Left ventricle myocardium inferior (tissue), 1 donor: ENCODE measurements at regions not wholly inside any gene's neighbourhood (a gene's known extent, or its start where the extent isn't known, plus 50 kb on each side); places are given as distances from the start of the nearest gene placed in this dataset.
"Not testable (repeated sequence)": the region's sequence is repeated elsewhere in the genome, so short reads cannot be mapped to it uniquely, and the experiment has no call there.

Experiments
- DNase-seq: peaks from one replicate; pipeline ENCODE4 v3.0.0-alpha.2; 2020
- H3K27ac ChIP-seq: fragments of 200-600 bp; replicated peaks from 2 replicates; pipeline ENCODE4 v1.8.0; 2021
- H3K27me3 ChIP-seq: fragments of 200-600 bp; 2 replicates; pipeline ENCODE4 v1.8.0; 2021; ENCODE audit warnings: low read depth
- H3K36me3 ChIP-seq: fragments of 200-600 bp; 2 replicates; pipeline ENCODE4 v1.8.0; 2021
- H3K4me1 ChIP-seq: fragments of 200-600 bp; 2 replicates; pipeline ENCODE4 v1.8.0; 2021
- H3K4me3 ChIP-seq: fragments of 200-600 bp; 2 replicates; pipeline ENCODE4 v1.8.0; 2021; ENCODE audit warnings: mild to moderate bottlenecking, moderate library complexity
- H3K9me3 ChIP-seq: fragments of 200-600 bp; replicated peaks from 2 replicates; pipeline ENCODE4 v1.8.0; 2021
- intact Hi-C: fragments of 100-400 bp; cut with micrococcal nuclease; formaldehyde crosslinking; loops from one replicate; pipeline ENCODE4 v1.11.0; 2022
- TF ChIP-seq, protein P1 (sequence below): fragments of 200-600 bp; IDR thresholded peaks from 2 replicates; pipeline ENCODE4 v1.8.0; 2021; ENCODE audit warnings: antibody characterized with exemption, mild to moderate bottlenecking, borderline replicate concordance
- donor health status: DM: no; HTN: yes; CAD: no; lungs with severe emphysema.

DNA sequence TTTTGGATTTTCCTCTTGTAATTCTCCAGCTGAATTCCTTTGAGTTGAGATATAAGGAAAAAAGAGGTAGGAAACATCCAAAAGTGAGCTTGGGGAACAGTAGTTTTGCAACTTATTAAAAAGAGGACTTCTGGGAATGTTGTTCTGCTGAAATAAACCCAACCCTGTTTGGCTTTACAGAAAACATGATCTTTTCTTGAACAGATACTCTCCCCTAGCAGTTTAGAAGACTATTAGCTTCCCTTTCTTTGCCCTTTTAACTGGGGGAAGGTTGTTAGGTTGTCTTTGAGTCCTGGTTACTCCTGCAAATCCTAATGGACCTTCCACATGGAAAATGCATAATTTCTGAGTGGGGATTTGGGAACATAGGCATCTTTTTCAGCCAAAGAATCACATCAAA lies 168.7 kb upstream of the RPS23 start:
- TF ChIP-seq, protein P1, sequence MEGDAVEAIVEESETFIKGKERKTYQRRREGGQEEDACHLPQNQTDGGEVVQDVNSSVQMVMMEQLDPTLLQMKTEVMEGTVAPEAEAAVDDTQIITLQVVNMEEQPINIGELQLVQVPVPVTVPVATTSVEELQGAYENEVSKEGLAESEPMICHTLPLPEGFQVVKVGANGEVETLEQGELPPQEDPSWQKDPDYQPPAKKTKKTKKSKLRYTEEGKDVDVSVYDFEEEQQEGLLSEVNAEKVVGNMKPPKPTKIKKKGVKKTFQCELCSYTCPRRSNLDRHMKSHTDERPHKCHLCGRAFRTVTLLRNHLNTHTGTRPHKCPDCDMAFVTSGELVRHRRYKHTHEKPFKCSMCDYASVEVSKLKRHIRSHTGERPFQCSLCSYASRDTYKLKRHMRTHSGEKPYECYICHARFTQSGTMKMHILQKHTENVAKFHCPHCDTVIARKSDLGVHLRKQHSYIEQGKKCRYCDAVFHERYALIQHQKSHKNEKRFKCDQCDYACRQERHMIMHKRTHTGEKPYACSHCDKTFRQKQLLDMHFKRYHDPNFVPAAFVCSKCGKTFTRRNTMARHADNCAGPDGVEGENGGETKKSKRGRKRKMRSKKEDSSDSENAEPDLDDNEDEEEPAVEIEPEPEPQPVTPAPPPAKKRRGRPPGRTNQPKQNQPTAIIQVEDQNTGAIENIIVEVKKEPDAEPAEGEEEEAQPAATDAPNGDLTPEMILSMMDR: no peak
- Histone ChIP-seq H3K36me3 (no peaks in the 10 kb centered on the region), H3K9me3 (peaks cover 12% of the 10 kb centered on the region), H3K4me3 (no peak overlapping the region), H3K27me3 (no peaks in the 10 kb centered on the region), H3K27ac (peak overlapping the region; percentile 48), H3K4me1 (peaks cover 8% of the 10 kb centered on the region)
- intact Hi-C loops: no loop called here
- DNase-seq: no peak

DNA sequence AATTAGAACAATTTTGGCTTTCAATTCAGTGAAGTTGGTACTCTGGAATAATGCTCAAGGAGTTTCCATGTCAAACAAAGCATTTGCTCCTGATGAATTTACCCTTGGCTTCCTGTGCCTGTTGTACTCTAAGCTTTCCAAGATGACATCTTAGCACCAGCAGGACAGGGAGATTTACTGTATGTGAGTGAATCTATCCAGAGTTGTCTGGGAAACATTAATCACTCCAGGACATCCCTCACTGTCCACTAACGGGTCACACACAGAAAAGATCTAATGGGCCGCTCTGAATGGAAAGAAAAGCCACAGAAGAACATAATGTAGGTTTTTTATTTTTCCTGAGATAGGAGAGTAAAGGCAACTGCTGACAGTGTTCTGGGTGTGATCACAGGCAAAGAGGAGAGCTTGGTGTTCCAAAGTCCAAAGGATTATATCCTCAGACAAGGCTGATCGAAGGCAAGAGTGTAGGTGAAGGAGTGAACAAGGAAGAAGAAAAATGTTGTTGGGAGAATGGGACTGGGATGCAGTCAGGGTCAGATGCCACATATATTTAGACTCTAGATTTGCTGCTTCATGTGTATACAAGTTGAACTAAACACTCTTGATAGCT lies 167.7 kb upstream of the RPS23 start:
- Histone ChIP-seq H3K36me3 (no peaks in the 10 kb centered on the region), H3K4me3 (no peak overlapping the region), H3K4me1 (peaks cover 8% of the 10 kb centered on the region), H3K27me3 (no peaks in the 10 kb centered on the region), H3K27ac (no peak overlapping the region), H3K9me3 (peaks cover 2% of the 10 kb centered on the region)
- TF ChIP-seq, protein P1: no peak
- intact Hi-C loops: no loop called here
- DNase-seq: no peak

DNA sequence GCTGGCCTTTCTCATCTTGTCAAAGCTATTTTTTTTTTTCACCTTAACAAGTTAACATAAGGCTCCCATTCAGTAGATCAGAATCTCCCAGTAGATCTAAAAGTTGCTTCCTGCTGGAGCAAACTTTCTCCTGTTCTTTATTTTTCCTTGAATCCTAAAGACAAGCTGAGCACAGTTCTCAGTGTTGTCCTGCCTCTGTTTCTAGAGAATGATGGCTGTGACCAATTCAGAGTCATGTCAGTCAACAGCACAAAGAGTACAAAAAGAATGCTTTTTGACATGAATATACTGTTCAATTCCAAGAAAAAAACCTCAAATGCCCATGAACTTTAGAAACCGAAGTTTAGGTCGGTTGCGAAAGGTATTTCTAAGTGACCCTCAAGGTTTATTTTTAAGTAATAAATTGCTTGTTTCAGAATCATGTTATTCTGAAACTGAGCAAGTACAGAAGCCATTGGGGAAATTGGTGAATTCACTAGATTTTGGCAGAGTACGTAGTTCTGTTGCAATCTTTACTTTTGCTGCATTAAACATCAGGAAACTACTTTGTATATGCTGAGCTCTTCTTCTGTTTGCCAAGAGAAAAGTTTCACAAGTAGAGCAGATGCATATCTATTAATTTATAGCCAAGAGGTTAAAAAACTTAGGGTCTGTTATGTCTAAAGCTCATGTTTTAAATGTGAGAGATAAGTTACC lies 161.7 kb upstream of the RPS23 start:
- Histone ChIP-seq H3K9me3 (no peaks in the 10 kb centered on the region), H3K4me1 (no peaks in the 10 kb centered on the region), H3K4me3 (no peak overlapping the region), H3K36me3 (no peaks in the 10 kb centered on the region), H3K27me3 (no peaks in the 10 kb centered on the region), H3K27ac (no peak overlapping the region)
- TF ChIP-seq, protein P1: no peak
- intact Hi-C loops: no loop called here
- no peak for DNase-seq

DNA sequence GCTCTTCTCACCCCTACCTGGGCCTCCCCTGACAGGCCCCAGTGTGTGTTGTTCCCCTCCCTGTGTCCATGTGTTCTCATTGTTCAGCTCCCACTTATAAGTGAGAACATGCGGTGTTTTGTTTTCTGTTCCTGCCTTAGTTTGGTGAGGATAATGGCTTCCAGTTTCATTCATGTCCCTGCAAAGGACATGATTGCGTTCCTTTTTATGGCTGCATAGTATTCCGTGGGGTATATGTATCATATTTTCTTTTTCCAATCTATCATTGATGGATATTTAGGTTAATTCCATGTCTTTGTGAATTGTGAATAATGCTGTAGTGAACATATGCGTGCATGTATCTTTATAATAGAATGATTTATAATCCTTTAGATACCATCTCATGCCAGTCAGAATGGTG lies 159.4 kb upstream of the RPS23 start:
- DNase-seq, H3K27ac ChIP-seq, H3K4me3 ChIP-seq, H3K4me1 ChIP-seq, H3K36me3 ChIP-seq, intact Hi-C loops, H3K27me3 ChIP-seq, H3K9me3 ChIP-seq: not testable (repeated sequence)

DNA sequence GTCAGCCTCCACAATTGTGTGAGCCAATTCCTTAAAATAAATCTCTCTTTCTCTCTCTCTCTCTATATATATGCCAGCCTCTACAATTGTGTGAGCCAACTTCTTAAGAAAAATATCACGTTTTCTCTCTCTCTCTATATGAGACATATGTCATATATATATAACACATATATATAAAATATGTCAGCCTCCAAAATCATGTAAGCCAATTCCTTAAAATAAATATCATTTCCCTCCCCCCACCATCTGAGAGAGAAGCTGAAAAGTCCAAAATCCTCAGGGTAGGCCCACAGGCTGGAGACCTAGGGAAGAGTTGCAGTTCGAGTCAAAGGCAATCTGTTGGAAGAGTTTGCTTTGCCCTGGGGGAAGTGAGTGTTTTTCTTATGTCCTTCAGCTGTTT lies 158.1 kb upstream of the RPS23 start:
- Histone ChIP-seq H3K9me3 (no peaks in the 10 kb centered on the region), H3K27me3 (no peaks in the 10 kb centered on the region), H3K4me3 (no peak overlapping the region), H3K4me1 (no peaks in the 10 kb centered on the region), H3K36me3 (no peaks in the 10 kb centered on the region), H3K27ac (no peak overlapping the region)
- intact Hi-C loops: no loop called here
- DNase-seq: no peak
- TF ChIP-seq, protein P1: no peak

DNA sequence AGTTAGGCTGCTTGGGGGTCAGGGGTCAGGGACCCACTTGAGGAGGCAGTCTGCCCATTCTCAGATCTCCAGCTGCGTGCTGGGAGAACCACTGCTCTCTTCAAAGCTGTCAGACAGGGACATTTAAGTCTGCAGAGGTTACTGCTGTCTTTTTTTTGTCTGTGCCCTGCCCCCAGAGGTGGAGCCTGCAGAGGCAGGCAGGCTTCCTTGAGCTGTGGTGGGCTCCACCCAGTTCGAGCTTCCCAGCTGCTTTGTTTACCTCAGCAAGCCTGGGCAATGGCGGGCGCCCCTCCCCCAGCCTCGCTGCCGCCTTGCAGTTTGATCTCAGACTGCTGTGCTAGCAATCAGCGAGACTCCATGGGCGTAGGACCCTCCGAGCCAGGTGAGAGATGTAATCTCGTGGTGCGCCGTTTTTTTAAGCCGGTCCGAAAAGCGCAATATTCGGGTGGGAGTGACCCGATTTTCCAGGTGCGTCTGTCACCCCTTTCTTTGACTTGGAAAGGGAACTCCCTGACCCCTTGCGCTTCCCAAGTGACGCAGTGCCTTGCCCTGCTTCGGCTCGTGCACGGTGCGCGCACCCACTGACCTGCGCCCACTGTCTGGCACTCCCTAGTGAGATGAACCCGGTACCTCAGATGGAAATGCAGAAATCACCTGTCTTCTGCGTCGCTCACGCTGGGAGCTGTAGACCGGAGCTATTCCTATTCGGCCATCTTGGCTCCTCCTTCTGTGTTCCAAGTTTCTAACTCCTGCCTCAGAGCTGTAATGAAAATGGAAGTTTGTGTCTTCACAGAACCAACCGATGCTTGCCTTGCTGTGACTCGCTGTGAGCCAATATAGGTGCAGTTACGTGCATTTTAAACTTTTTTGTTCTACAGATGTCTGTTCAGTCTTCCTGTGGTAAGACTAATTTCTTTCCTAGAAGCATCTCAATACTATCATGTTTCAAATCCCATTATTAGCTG lies 156.8 kb upstream of the RPS23 start:
- intact Hi-C loops, H3K27me3 ChIP-seq, H3K36me3 ChIP-seq, H3K27ac ChIP-seq, H3K4me1 ChIP-seq, DNase-seq, H3K9me3 ChIP-seq, H3K4me3 ChIP-seq: not testable (repeated sequence)
